BE2C (cell line): ENCODE measurements at regions not wholly inside any gene's neighbourhood (a gene's known extent, or its start where the extent isn't known, plus 50 kb on each side); places are given as distances from the start of the nearest gene placed in this dataset.

Experiments
- DNase-seq: peaks from one replicate; pipeline ENCODE4 v3.0.0-alpha.2; 2020
- H3K27me3 ChIP-seq: fragments of 250-450 bp; sonication (Bioruptor Pico); 2 replicates; pipeline ENCODE4 v1.5.1; 2020; ENCODE audit warnings: mild to moderate bottlenecking
- H3K36me3 ChIP-seq: fragments of 250-450 bp; sonication (Bioruptor Pico); 2 replicates; pipeline ENCODE4 v1.5.1; 2020; ENCODE audit warnings: mild to moderate bottlenecking
- H3K4me1 ChIP-seq: fragments of 250-450 bp; sonication (Bioruptor Pico); 2 replicates; pipeline ENCODE4 v1.5.1; 2020
- H3K4me3 ChIP-seq: 2 replicates; pipeline ENCODE4 v1.5.1; 2011; ENCODE audit warnings: low read depth, low read length
- H3K9me3 ChIP-seq: fragments of 250-450 bp; sonication (Bioruptor Pico); 2 replicates; pipeline ENCODE4 v1.5.1; 2020
- TF ChIP-seq, protein P1 (sequence below): IDR thresholded peaks from 2 replicates; pipeline ENCODE4 v1.5.1; 2012; ENCODE audit warnings: mild to moderate bottlenecking, low read depth, low read length

- Histone ChIP-seq H3K36me3 (no peaks in the 10 kb centered on the region), H3K4me3 (no peak overlapping the region), H3K9me3 (no peaks in the 10 kb centered on the region), H3K27me3 (no peaks in the 10 kb centered on the region), H3K4me1 (peaks cover 9% of the 10 kb centered on the region)
- TF ChIP-seq, protein P1, sequence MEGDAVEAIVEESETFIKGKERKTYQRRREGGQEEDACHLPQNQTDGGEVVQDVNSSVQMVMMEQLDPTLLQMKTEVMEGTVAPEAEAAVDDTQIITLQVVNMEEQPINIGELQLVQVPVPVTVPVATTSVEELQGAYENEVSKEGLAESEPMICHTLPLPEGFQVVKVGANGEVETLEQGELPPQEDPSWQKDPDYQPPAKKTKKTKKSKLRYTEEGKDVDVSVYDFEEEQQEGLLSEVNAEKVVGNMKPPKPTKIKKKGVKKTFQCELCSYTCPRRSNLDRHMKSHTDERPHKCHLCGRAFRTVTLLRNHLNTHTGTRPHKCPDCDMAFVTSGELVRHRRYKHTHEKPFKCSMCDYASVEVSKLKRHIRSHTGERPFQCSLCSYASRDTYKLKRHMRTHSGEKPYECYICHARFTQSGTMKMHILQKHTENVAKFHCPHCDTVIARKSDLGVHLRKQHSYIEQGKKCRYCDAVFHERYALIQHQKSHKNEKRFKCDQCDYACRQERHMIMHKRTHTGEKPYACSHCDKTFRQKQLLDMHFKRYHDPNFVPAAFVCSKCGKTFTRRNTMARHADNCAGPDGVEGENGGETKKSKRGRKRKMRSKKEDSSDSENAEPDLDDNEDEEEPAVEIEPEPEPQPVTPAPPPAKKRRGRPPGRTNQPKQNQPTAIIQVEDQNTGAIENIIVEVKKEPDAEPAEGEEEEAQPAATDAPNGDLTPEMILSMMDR: no peak
- DNase-seq: no peak
Observed at GRCh38 chr10:54908019-54908418, 107.0 kb upstream of the PCDH15 start.

DNA sequence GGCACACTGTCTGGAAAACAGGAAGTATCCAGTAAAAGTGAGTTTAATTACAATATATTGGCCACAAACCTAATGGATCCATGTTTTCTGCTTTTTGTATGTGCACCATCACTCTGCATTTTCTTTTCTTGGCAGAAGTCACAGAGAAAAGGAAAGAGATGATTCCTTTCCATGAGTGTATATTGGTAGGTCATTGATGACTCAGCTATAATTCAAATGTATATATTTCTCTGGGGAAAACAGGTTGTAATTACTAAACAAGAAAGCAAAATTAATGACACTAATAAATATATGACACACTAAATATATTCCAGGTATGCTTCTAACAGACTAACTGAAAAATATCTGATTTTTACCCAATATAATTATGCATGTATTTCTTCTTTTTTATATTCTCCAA is 105.9 kb upstream of the PCDH15 start:
- H3K9me3 ChIP-seq: no peaks in the 10 kb centered on the region
- H3K4me3 ChIP-seq: no peak overlapping the region
- DNase-seq: no peak
- H3K4me1 ChIP-seq: peaks cover 9% of the 10 kb centered on the region
- TF ChIP-seq, protein P1: no peak
- H3K36me3 ChIP-seq: no peaks in the 10 kb centered on the region
- no peaks in the 10 kb centered on the region for H3K27me3 ChIP-seq

DNA sequence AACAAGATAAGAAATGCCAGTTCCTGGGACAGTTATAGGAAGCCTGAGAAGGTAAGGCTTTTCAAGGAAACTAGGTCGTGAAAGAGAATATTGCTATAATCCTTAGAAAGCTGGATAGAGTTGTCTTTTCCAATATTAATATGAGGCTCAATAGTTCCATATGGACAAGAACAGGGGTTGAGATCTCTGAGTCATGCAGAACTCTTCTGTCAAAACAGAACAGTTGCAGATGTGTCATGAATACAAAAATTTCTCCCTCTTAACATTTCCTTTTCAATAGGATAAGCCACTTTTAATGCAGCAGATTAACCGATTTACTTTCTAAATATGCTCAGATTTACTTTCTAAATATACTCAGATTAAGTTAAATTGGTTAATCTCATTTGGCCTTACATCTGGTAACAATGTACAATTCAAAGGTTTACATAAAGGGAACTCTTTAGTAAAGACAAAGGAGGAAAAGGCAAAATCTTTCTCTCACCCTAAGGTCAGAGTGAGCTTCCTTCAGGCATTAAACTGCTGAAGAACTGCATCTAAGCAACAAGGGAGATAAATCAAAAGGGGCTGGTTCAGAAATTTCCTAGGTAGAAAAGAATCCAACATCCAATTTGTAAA is 104.7 kb upstream of the PCDH15 start:
- TF ChIP-seq, protein P1: no peak
- Histone ChIP-seq H3K4me1 (peaks cover 9% of the 10 kb centered on the region), H3K9me3 (no peaks in the 10 kb centered on the region), H3K4me3 (no peak overlapping the region), H3K36me3 (no peaks in the 10 kb centered on the region), H3K27me3 (no peaks in the 10 kb centered on the region)
- no peak for DNase-seq

DNA sequence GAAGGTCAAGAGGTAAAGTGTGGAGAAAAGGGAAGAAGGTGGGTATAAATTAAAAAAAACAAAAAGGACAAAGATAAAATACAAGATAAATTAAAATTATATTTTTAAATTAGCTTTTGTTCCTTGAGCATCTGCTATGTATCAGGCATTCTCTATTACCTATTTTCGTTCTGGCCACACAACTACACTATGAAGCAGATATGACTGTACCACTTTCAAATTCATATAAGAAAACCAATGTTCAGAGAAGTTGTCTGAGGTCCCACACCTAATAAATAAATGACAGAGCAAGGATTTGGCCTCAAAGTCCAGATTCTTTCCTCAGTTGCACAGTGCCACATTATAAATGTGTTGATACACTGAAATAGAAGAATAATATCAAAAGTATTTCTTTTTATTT is 103.8 kb upstream of the PCDH15 start:
- Histone ChIP-seq H3K4me3 (no peak overlapping the region), H3K9me3 (no peaks in the 10 kb centered on the region), H3K27me3 (no peaks in the 10 kb centered on the region), H3K4me1 (peaks cover 9% of the 10 kb centered on the region), H3K36me3 (no peaks in the 10 kb centered on the region)
- TF ChIP-seq, protein P1: no peak
- no peak for DNase-seq

DNA sequence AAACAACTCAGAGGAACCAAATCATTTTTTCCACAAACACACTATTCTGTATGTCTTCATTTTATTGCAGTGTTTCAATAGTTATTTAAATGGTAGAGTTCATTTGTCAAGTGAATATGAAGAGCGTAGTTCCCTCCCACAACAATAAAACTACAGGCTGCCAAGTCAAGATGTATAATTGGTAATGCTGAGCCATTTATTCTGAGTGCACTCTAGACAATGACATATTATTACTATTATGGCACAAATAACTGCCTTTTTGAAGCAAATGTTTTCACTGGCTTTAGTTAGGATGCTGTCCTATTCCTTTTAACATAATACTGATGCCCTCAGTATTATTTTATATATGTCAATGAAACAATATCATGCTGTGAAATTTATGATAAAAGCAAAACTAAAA is 102.7 kb upstream of the PCDH15 start:
- no peaks in the 10 kb centered on the region for H3K36me3 ChIP-seq
- H3K4me1 ChIP-seq: peaks cover 9% of the 10 kb centered on the region
- no peaks in the 10 kb centered on the region for H3K9me3 ChIP-seq
- H3K4me3 ChIP-seq: no peak overlapping the region
- H3K27me3 ChIP-seq: no peaks in the 10 kb centered on the region
- TF ChIP-seq, protein P1: no peak
- DNase-seq: no peak

DNA sequence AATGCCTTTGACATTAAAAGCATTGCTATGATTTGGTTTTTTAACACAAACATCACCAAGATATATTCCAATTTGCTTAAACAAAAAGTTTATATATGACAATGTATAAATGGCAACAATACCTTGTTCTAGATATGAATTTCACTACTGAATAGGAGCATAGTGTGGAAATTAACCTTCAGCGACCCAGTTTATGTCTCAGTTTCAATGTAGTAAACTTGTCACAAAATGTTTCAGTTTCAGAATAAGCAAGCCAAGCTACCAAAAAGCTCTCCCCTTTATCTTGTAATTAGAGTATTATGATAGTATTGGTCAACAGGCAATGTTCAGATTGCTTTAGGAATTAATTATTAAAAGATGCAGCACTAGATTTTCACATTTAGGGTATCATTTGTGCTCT is 99.6 kb upstream of the PCDH15 start:
- DNase-seq: no peak
- no peaks in the 10 kb centered on the region for H3K36me3 ChIP-seq
- no peak overlapping the region for H3K4me3 ChIP-seq
- H3K27me3 ChIP-seq: no peaks in the 10 kb centered on the region
- peaks cover 4% of the 10 kb centered on the region for H3K4me1 ChIP-seq
- H3K9me3 ChIP-seq: no peaks in the 10 kb centered on the region
- TF ChIP-seq, protein P1: no peak
